Right atrium auricular region (tissue), 2 donors: ENCODE measurements at regions not wholly inside any gene's neighbourhood (a gene's known extent, or its start where the extent isn't known, plus 50 kb on each side); places are given as distances from the start of the nearest gene placed in this dataset.

Source experiments
- DNase-seq: peaks from one replicate; pipeline ENCODE4 v3.0.0-alpha.2; 2019; ENCODE audit warnings: low spot score
- H3K27ac ChIP-seq, 2 donors: fragments of 200-600 bp; sonication (generic); 1 replicate in 1 of 2; 2 replicates in 1 of 2; pipeline ENCODE4 v1.5.1; 2016 to 2019
- H3K27me3 ChIP-seq, 2 donors: fragments of 200-600 bp; sonication (generic); one replicate each; pipeline versions ENCODE4 v1.5.1 to v1.6.0; 2017 to 2019
- H3K36me3 ChIP-seq: fragments of 200-600 bp; sonication (generic); one replicate; pipeline ENCODE4 v1.5.1; 2016
- H3K4me1 ChIP-seq, 2 donors: fragments of 200-600 bp; sonication (generic); one replicate each; pipeline versions ENCODE4 v1.5.1 to v1.6.0; 2017 to 2019
- H3K4me3 ChIP-seq, 2 donors: fragments of 200-600 bp; sonication (generic); 1 replicate in 1 of 2; 2 replicates in 1 of 2; pipeline ENCODE4 v1.5.1; 2017 to 2019; ENCODE audit warnings: mild to moderate bottlenecking in 1 of 2, moderate library complexity in 1 of 2
- H3K9me3 ChIP-seq, 2 donors: fragments of 200-600 bp; sonication (generic); one replicate each; pipeline ENCODE4 v1.5.1; 2019
- TF ChIP-seq, protein P1 (sequence below), 2 donors: fragments of 200-600 bp; sonication (generic); IDR thresholded peaks; one replicate each; pipeline ENCODE4 v1.5.1; 2019; ENCODE audit warnings: antibody characterized with exemption in 2 of 2

DNA sequence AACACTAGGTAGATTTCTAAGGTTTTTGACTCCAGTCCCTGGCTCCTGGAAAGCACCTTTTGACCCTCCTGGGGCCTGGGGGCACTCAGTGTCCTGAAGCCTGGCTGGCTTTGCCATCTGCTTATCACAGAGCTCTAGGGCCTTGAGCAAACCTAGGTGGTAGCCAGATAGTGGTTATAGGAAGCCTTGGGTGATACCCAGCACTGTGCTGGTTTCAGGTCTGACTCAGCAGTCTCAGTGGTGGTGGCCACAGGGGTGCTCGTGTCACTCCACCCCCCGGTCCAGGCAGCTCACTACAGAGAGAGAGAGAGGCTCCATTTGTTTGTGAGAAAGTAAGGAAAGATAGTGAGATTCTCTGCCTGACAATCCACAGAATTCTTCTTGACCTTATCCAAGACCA lies 195.8 kb upstream of the ZFP42 start:
- H3K27me3 ChIP-seq: no peaks in the 10 kb centered on the region
- H3K27ac ChIP-seq: no peak overlapping the region
- TF ChIP-seq, protein P1, sequence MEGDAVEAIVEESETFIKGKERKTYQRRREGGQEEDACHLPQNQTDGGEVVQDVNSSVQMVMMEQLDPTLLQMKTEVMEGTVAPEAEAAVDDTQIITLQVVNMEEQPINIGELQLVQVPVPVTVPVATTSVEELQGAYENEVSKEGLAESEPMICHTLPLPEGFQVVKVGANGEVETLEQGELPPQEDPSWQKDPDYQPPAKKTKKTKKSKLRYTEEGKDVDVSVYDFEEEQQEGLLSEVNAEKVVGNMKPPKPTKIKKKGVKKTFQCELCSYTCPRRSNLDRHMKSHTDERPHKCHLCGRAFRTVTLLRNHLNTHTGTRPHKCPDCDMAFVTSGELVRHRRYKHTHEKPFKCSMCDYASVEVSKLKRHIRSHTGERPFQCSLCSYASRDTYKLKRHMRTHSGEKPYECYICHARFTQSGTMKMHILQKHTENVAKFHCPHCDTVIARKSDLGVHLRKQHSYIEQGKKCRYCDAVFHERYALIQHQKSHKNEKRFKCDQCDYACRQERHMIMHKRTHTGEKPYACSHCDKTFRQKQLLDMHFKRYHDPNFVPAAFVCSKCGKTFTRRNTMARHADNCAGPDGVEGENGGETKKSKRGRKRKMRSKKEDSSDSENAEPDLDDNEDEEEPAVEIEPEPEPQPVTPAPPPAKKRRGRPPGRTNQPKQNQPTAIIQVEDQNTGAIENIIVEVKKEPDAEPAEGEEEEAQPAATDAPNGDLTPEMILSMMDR (IDR thresholded peaks at IDR 0.05): no peak
- H3K4me1 ChIP-seq: no peaks in the 10 kb centered on the region
- H3K4me3 ChIP-seq: no peak overlapping the region
- H3K9me3 ChIP-seq: peaks cover 0 to 20% of the 10 kb centered on the region in 2 donors
- H3K36me3 ChIP-seq: no peaks in the 10 kb centered on the region
- no peak for DNase-seq

DNA sequence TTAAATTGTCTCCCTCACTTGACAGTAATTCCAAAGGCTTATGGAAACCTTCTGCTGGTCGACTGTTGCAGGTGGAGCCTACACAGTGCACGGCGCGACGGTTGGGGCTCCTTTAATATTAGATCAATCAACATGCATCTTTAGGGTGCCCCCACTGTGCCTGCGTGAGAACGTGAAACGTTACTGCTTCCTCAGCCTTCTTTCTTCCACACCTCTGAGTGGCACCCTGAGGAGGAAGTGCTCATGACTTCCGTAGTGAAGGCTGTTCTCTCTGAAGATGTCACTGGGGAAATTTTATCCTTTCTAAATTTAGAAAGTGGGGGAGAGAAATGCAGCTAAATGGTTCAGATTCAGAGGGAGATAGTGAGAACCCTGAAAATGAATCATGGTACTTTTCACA lies 184.0 kb upstream of the ZFP42 start:
- Histone ChIP-seq H3K9me3 (no peaks in the 10 kb centered on the region), H3K27ac (no peak overlapping the region), H3K36me3 (no peaks in the 10 kb centered on the region), H3K4me1 (no peaks in the 10 kb centered on the region), H3K27me3 (no peaks in the 10 kb centered on the region), H3K4me3 (no peak overlapping the region)
- TF ChIP-seq, protein P1 (IDR thresholded peaks at IDR 0.05): no peak
- DNase-seq: no peak

DNA sequence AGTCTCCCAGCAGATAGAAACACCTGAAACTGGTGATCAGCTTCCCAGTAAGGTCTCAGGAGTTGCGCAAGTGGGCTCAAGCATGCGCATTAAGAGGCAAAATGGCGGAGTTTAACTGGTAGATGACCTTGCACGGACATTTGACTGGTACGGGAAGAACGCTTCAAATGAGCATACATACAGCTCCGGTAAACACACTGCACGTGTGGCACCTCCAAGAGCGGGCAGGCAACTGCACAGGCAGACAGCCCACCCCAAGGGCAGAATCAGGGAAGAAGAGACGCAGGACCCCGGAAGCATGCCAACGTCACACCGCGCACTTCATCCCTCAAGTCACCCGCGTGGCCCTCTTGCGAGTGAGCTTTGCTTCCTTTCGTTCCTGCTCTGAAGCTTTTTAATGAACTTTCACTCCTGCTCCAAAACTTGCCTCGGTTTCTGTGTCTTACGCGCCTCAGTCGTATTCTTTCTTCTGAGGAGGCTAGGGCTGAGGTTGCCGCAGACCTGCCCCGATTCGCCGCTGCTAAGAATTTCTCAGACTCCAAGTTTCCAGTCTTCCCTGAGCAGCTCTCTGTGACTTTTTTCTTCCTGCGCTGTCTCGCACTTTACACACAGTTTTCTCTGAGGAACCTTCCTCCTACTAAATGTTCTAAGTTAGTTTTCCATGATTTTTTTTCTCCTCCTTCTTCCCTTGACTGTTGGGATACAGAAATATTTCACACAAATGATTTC lies 180.7 kb upstream of the ZFP42 start:
- H3K36me3 ChIP-seq: no peaks in the 10 kb centered on the region
- H3K4me3 ChIP-seq: peak overlapping the region in 1 of 2 donors; percentile 31
- no peaks in the 10 kb centered on the region for H3K9me3 ChIP-seq
- DNase-seq: no peak
- H3K27ac ChIP-seq: peak overlapping the region in 1 of 2 donors; percentile 12
- no peaks in the 10 kb centered on the region for H3K4me1 ChIP-seq
- TF ChIP-seq, protein P1 (IDR thresholded peaks at IDR 0.05): no peak
- H3K27me3 ChIP-seq: no peaks in the 10 kb centered on the region

DNA sequence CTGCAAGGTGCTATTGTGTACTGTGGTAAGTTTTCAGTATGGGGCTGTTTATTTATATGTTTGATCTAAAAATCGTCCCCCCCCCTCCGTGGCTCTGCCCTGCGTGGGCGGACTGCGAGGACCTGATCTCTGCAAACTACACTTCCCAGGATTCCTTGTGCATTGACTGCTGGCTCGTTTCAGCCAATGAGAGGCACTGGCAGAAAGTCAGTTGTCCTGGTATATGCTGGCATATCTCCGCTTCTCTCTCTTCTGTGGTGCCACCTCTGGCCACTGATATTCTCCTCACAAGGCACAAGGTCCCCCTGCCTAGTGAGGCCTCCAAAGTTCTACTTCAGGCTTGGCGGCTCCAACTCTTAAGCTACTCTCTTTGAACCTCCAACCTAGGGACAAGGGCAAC lies 168.8 kb upstream of the ZFP42 start:
- TF ChIP-seq, protein P1 (IDR thresholded peaks at IDR 0.05): no peak
- Histone ChIP-seq H3K27me3 (no peaks in the 10 kb centered on the region), H3K4me1 (no peaks in the 10 kb centered on the region), H3K36me3 (no peaks in the 10 kb centered on the region), H3K4me3 (no peak overlapping the region), H3K27ac (no peak overlapping the region), H3K9me3 (peaks cover 0 to 2% of the 10 kb centered on the region in 2 donors)
- no peak for DNase-seq

DNA sequence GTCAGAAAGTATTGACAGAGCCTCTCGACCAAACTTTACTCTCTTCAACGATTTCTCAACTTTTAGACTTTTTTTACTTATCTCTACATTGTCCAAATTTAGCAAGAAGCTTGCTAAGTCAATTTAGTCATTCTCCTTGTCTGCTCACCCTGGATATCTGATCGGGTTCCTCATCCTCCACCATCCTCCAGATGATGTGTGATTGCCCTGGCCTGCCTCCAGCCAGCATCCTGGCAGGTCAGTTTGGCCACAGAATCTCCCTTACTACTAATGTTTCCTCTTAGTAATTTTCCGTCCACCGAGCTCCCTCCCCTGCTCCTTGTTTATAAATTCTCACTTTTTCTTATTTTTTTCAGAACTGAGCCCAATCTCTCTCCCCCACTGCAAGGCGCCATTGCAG lies 167.9 kb upstream of the ZFP42 start:
- no peak overlapping the region for H3K27ac ChIP-seq
- no peaks in the 10 kb centered on the region for H3K4me1 ChIP-seq
- TF ChIP-seq, protein P1 (IDR thresholded peaks at IDR 0.05): no peak
- no peak for DNase-seq
- H3K27me3 ChIP-seq: no peaks in the 10 kb centered on the region
- H3K4me3 ChIP-seq: no peak overlapping the region
- peaks cover 3 to 11% of the 10 kb centered on the region in 2 donors for H3K9me3 ChIP-seq
- H3K36me3 ChIP-seq: no peaks in the 10 kb centered on the region

DNA sequence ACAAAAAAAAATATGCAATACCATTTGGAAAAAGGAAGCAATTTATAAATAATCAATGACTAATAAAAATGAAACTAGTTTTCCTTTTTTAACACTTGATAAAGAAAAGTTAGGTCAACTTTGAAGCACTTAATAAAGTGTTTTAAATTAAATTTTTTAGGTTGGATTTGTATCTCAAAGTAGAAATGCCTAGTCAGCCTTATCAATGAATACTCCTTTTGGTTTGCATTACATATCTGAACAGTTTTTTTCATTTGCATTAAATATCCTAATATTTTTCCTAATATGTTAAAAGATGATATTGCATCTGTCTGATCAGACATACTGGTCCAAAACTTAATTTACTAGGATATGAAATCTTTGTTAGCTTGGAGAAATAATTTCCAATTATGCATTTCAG lies 155.8 kb upstream of the ZFP42 start:
- no peaks in the 10 kb centered on the region for H3K4me1 ChIP-seq
- no peak overlapping the region for H3K27ac ChIP-seq
- no peaks in the 10 kb centered on the region for H3K27me3 ChIP-seq
- H3K36me3 ChIP-seq: no peaks in the 10 kb centered on the region
- no peak overlapping the region for H3K4me3 ChIP-seq
- H3K9me3 ChIP-seq: no peaks in the 10 kb centered on the region
- TF ChIP-seq, protein P1 (IDR thresholded peaks at IDR 0.05): no peak
- no peak for DNase-seq
